ENCODE measurements at regions not wholly inside any gene's neighbourhood (a gene's known extent, or its start where the extent isn't known, plus 50 kb on each side); places are given as distances from the start of the nearest gene placed in this dataset.

- Histone ChIP-seq H3K27me3 (no peaks in the 10 kb centered on the region), H3K27ac (no peak overlapping the region), H3K9me3 (no peaks in the 10 kb centered on the region), H3K4me3 (no peak overlapping the region), H3K4me1 (no peaks in the 10 kb centered on the region), H3K36me3 (no peaks in the 10 kb centered on the region)
- TF ChIP-seq POLR2A (IDR thresholded peaks at IDR 0.05), result no peak
- no peak for TF ChIP-seq CTCF (IDR thresholded peaks at IDR 0.05)
- no peak for DNase-seq
Observed at GRCh38 chr14:44565968-44566367, 58.9 kb upstream of the FSCB start.

GRCh38 chr14:44564908-44565307 is 57.8 kb upstream of the FSCB start:
- no peak for DNase-seq
- no peak for TF ChIP-seq POLR2A (IDR thresholded peaks at IDR 0.05)
- no peak for TF ChIP-seq CTCF (IDR thresholded peaks at IDR 0.05)
- Histone ChIP-seq H3K27me3 (no peaks in the 10 kb centered on the region), H3K27ac (no peak overlapping the region), H3K4me3 (no peak overlapping the region), H3K9me3 (no peaks in the 10 kb centered on the region), H3K36me3 (no peaks in the 10 kb centered on the region), H3K4me1 (no peaks in the 10 kb centered on the region)

Data from Peyer's patch (tissue), 4 donors.